ENCODE measurements at regions not wholly inside any gene's neighbourhood (a gene's known extent, or its start where the extent isn't known, plus 50 kb on each side); places are given as distances from the start of the nearest gene placed in this dataset.

DNA sequence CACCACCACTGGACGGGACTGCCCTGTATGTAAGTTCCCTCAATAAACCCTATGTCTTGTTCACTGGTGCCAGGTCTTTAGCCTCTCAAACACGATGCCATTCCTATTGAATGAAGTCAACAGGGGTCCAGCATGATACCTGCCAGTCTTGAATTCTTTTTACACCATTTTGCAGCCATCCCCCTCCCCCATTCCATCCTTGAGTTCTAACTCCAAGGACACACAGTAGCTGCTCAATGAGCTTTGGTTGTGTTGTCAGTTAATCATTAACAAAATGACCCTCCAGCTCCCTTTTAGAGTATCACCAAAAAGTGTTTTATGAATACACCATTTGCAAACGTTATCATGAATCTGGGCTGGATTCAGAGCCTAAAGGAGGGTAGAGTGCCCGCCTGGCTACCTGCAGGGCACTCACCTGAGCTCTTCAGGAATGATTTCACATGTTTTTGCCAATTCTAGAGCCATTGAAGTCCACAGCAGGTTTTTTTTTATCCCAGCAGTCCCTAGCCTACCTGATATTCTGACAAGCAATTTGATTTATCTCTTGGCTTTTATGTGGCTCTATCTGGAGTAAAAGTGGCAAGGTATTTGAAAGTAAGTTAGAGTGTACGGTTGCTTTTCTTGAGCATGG, 271.8 kb downstream of the SMARCA2 start:
- DNase-seq (ENCODE audit: insufficient read length, low spot score) (no peak), FAIRE-seq (no peak)
- no peak for TF ChIP-seq POLR2A (IDR thresholded peaks at IDR 0.05; ENCODE audit: low read depth, low read length)

- FAIRE-seq (no peak), DNase-seq (ENCODE audit: insufficient read length, low spot score) (no peak)
- no peak for TF ChIP-seq POLR2A (IDR thresholded peaks at IDR 0.05; ENCODE audit: low read depth, low read length)
Observed at GRCh38 chr9:2288309-2288708, 273.2 kb downstream of the SMARCA2 start.

DNA sequence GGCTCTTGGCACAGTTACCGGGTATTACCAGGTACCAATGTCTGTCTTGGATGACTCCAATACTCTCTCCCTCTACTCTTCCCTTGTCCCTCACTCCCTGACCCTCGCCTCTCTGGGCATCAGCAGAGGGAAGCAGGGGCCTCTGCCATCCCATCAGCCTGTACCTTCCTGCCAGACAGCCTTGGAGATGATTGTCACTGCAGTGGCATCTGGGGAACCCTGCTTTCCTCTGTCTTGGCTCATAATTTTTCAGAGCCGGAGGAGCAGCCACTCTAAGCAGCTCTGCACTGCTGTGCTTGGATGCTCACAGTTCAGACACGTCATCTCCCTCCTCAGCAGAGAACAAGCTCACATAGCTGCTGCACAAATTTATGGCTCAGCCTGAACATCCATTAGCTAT, 274.1 kb downstream of the SMARCA2 start:
- no peak for FAIRE-seq
- no peak for DNase-seq (ENCODE audit: insufficient read length, low spot score)
- TF ChIP-seq POLR2A (IDR thresholded peaks at IDR 0.05; ENCODE audit: low read depth, low read length): no peak

- no peak for DNase-seq (ENCODE audit: insufficient read length, low spot score)
- no peak for TF ChIP-seq POLR2A (IDR thresholded peaks at IDR 0.05; ENCODE audit: low read depth, low read length)
- FAIRE-seq: no peak
Observed at GRCh38 chr9:2290382-2290781, 275.2 kb downstream of the SMARCA2 start.

GRCh38 chr9:2291980-2292704, 277.0 kb downstream of the SMARCA2 start:
- FAIRE-seq: no peak
- TF ChIP-seq POLR2A (IDR thresholded peaks at IDR 0.05; ENCODE audit: low read depth, low read length): no peak
- DNase-seq (ENCODE audit: insufficient read length, low spot score): no peak

DNA sequence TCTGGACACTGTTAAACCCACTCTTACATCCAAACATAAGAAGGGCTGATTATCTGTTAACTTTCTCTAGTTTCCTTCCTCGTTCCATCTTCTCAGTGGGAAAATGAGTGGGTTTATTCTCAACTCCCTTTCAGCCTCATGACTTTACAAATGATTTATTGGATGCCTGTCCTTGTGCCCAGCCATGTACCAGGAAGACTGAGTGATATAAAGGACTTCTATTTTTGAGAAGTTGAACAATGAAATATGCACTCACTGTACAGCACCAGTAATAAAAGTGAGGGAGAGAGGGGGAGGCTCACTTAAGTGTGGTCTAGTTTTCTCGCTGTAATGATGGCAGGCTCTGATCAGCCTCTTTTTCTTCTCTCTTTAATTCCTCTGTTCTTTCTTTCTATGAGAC, 277.6 kb downstream of the SMARCA2 start:
- no peak for FAIRE-seq
- TF ChIP-seq POLR2A (IDR thresholded peaks at IDR 0.05; ENCODE audit: low read depth, low read length): no peak
- DNase-seq (ENCODE audit: insufficient read length, low spot score): no peak

DNA sequence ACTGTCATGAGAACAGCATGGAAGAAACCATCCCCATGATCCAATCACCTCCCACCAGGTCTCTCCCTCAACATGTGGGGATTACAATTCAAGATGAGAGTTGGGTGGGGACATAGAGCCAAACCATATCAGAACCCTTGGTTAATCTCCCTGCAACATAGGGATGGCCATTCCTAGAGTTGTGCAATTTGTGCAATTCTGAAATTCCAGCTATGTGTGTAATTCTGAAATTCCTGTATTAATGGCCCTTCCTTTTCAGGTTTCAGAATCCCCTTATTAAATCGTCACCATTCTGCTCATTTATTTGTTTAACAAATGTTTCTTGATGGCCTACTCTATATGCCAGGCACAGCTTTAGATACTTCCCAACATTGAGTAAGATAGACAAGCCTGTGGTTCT, 282.6 kb downstream of the SMARCA2 start:
- TF ChIP-seq POLR2A (IDR thresholded peaks at IDR 0.05; ENCODE audit: low read depth, low read length): no peak
- no peak for FAIRE-seq
- DNase-seq (ENCODE audit: insufficient read length, low spot score): no peak

- TF ChIP-seq POLR2A (IDR thresholded peaks at IDR 0.05; ENCODE audit: low read depth, low read length): no peak
- FAIRE-seq (no peak), DNase-seq (ENCODE audit: insufficient read length, low spot score) (no peak)
Observed at GRCh38 chr9:2298217-2298616, 283.1 kb downstream of the SMARCA2 start.

DNA sequence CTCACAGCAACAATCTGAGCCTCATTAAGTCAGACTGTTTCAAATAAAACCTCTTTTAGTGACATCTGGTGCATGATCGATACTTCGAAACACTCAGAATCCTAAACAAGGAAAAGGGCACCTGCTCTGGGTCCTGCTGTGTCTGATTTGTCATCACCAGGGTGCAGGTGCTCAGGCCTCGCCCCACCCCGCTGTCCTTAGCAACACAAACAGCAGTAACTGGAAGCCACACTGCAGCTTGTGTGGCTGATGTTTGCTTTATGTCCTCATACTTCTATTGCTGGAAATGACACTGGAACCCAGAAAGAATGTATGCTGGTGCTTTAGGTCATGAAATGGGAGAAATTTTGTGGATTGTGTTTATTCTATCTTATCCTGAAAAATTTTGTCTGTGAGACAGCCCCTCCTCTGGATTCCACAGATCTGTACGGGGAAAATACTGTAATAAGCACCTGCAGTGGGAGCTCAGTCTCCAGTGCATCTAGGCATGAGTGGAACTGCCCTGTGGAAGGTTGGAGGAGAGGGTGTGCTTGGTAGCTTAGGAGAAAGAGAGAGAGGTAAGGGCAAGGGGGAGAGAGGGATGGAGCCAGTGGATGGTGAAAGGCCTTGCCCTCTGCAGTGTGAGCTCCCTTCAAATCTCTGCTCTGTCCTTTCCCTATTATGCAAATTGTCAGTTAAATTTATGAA, 284.2 kb downstream of the SMARCA2 start:
- no peak for DNase-seq (ENCODE audit: insufficient read length, low spot score)

DNA sequence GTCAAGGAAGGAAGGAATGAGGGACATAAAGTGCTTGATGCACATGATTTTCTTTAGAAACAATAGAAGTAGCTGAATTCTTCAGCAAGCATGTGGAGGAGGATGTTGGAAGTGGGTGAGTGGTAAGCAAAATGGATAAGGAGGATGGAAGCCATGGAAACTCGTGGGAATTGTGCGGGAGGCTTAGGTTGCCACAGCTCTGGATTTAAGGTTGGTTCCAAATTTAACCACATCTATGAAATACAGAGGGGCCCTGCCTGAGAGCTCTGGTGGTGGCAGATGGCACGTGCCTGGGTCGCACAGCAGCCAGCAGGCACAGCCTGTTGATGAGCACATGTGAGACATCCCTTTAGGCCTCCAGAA, 284.7 kb downstream of the SMARCA2 start:
- FAIRE-seq (no peak), DNase-seq (ENCODE audit: insufficient read length, low spot score) (no peak)
- no peak for TF ChIP-seq POLR2A (IDR thresholded peaks at IDR 0.05; ENCODE audit: low read depth, low read length)

More for the DNA sequence above, 284.2 kb downstream of the SMARCA2 start:
- no peak for FAIRE-seq
- no peak for TF ChIP-seq POLR2A (IDR thresholded peaks at IDR 0.05; ENCODE audit: low read depth, low read length)

- no peak for FAIRE-seq
- no peak for TF ChIP-seq POLR2A (IDR thresholded peaks at IDR 0.05; ENCODE audit: low read depth, low read length)
- no peak for DNase-seq (ENCODE audit: insufficient read length, low spot score)
Observed at GRCh38 chr9:2300325-2300724, 285.2 kb downstream of the SMARCA2 start.

DNA sequence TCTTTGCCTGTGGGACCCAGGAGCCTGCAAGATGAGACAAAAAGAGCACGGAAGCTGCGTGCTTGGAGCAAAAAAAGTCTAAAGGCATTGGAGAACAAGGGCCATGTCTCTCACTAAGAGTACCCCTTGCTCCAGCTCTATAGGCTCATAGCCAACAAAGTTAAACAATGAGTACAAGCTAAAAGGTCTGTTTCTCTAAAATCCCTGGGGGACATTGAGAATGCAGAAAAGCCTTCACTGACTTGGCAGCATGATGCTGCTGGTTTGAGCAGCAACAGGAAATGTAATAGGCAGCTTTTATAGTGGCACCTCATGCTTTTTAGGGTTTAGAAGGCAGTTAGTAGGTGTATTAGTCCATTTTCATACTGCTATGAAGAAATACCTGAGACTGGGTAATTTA, 287.5 kb downstream of the SMARCA2 start:
- no peak for FAIRE-seq
- no peak for TF ChIP-seq POLR2A (IDR thresholded peaks at IDR 0.05; ENCODE audit: low read depth, low read length)
- no peak for DNase-seq (ENCODE audit: insufficient read length, low spot score)

DNA sequence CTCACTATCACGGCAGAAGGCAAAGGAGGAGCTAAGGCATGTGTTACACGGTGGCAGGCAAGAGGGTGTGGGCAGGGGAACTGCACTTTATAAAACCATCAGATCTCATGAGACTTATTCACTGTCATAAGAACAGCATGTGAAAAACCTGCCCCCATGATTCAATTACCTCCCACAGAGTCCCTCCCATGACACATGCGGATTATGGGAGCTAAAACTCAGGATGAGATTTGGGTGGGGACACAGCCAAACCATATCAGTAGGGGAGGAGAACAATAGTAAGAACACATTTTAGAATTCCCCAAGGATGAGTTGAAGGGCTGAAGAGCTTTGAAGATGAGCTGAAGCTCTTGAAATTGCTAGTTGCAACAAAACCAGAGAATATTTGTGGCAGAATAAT, 287.9 kb downstream of the SMARCA2 start:
- DNase-seq (ENCODE audit: insufficient read length, low spot score) (no peak), FAIRE-seq (no peak)
- no peak for TF ChIP-seq POLR2A (IDR thresholded peaks at IDR 0.05; ENCODE audit: low read depth, low read length)

DNA sequence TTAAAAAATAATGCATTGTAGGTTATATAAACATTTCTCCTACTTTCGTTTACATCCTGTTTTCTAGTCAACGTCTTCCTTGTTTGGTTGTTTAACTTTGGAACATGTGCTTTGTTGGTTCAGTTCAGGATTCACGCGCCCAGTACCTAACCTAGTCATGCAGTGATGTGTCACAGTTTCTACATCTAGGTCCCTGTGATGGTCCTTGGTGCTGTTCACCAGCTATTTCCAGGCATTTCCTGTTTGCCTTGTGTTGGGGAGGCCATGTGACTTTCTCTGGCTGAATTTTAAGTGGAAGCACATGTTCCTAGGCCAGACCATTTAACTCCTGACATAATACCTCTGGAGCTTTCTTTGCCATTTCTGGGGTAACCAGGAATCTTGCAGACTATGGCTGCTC, 292.3 kb downstream of the SMARCA2 start:
- TF ChIP-seq POLR2A (IDR thresholded peaks at IDR 0.05; ENCODE audit: low read depth, low read length): no peak
- FAIRE-seq: no peak
- no peak for DNase-seq (ENCODE audit: insufficient read length, low spot score)

GRCh38 chr9:2311920-2312319, 296.8 kb downstream of the SMARCA2 start:
- FAIRE-seq (no peak), DNase-seq (ENCODE audit: insufficient read length, low spot score) (no peak)
- TF ChIP-seq POLR2A (IDR thresholded peaks at IDR 0.05; ENCODE audit: low read depth, low read length): no peak

All from H54 (cell line).